NCI-H510A (cell line): ENCODE measurements at regions not wholly inside any gene's neighbourhood (a gene's known extent, or its start where the extent isn't known, plus 50 kb on each side); places are given as distances from the start of the nearest gene placed in this dataset.

Experiments
- DNase-seq: peaks from one replicate; lab custom pipeline; 2025; lab: John Stamatoyannopoulos, UW

DNA sequence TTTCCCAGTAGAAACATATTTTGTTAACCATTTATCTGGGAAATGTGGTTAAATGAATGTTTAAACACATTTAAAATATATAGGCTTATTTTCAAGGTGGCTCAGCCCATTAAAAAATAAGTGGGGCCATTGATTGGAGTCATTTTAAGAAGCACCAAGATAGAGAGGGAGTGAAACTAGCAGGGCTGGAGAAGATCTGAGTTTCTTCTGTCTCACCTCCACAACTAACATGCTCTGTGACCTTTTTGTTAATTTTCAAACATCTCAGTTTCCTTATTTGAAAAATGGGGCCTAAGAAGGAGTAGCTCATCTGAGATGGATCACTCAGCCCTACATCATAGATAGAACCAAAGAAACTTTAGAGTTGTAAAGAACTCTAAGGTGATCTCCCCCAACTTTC is 254.8 kb downstream of the KCNS3 start:
- no peak for DNase-seq

DNA sequence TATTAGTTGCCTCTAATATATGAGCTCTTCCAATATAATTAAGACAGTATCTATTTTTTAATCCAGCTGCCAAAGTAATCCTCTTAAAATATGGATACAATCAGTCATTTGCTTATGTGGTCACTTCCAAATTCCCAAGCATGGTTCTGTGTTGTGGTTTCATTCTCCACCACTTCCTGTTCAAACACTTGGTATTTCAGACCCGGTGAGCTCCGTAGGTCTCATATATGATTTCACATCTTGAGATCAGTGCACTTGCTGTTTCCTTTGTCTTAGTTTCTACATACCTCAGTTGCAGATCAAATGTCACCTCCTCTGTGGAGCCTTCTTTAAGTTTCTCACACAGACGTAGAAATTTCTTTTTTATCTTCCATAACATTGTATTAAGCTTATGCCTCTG is 254.2 kb downstream of the KCNS3 start:
- no peak for DNase-seq

DNA sequence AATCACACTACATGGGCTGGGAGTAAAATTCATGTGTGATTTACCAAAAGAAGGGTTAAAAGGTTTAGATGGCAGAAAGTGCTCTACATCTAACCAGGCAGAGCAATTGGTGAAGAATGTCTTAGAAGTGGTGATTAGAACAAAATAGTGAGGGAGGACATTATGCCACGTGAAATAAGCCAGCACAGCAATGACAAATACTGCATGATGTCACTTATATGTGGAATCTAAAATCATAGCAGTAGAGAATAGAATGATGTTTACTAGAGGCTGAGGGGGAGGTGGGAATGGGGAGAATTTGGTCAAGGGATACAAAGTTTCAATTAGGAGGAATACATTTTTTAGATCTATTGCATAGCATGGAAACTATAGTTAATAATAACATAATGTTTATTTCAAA is 253.3 kb downstream of the KCNS3 start:
- no peak for DNase-seq

DNA sequence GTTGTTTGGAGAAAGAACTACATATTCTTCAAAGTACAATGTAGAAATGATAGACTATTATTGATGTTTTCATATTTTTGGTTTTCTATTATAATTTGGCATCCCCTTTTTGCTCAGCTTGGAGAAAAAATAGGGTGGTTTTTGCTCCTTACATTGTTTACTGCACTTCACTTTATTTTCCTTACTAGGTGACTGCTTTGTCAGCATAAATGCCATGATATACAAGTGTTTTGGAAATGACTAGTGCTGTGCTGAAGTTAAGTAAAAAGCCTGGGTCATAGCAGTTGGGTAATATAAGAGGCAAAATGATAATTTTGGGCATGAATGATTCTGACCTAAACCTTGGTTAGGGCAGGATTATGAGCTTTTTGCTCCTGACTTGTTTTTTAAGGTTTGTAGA is 250.9 kb downstream of the KCNS3 start:
- DNase-seq = no peak

DNA sequence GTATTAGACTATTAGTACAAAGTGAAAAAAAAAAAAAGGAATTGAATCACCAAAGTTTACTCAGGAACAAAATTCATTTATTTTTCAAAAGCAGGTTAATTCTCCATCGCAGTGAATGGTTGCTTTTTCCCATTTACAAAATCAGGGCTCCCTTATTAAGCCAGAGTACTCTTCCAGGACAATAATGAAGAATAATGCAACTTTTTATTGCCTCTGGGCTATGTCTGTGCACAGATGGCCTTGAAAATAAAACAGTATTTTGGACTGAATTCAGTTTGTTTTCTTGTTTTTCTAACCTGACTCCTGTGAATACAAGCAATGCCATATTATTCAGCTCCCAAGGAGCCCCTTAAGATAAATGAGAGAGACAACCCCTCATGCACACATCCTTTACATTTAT is 246.8 kb downstream of the KCNS3 start:
- DNase-seq = no peak

DNA sequence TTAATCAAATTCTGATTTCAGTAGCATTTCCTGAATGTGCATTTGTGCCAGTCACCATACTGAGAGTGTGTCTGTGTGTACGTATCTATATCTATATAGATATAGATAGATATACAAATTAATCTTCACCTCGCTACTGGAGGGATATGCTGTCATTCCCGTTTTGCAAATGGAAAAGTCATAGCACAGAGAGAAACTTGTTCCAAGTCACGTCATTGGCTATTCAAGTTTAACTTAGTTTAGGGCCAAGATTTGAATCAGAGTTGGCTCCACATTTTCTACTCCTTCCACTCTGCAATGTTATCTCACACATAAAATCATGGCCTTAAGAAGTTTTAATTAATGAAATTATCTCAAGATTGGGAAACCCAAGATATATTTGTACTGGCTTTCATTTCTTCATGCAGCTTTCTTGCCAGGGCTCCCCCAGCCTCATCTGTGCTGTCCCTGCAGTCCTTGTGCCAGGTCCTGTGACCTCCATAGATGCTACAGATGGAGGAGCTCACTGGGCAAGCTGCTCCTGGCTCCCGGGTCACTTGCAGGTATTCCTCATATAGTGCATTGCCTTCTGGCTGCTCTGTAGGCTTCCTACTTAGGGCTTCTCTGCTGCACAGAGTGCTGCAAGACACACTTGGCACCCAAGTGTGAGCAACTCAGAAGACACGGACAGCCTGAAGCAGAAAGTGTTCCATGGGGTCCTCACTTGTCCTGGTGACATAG is 245.8 kb downstream of the KCNS3 start:
- no peak for DNase-seq

DNA sequence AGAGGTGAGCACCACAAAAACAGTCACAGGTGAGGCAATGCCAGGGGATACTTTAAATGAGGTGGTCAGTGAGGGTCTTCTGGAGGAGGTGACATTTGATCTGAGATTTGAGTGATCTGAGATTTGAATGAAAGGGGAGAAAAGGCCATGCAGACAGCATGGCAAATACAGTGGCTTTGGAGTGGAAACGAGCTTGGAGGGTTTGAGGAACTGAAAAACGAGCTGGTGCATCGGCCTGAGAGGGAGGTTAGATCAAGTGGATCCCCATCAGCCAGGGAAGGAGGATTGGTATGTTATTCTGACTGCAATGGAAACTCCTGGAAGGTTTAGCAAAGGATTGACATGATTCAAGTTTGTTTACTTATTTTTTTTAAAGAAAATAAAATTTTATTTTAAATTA is 245.1 kb downstream of the KCNS3 start:
- no peak for DNase-seq

DNA sequence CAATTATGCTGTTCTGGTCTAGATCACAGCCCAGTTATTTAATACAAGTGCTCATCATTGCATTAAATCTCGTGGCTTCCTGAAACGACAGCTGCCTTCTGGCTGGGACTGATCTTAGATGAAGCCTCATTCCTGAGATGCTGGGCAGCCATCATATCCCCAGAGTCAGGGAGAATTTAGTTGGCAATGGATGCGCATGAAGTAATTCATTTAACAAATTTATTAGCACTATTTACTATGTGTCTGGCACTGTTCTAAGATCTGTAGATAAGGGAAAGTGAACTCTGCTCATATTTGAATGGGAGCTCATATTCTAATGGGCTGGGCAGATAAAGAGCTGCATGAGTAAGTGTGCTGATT is 244.7 kb downstream of the KCNS3 start:
- DNase-seq = no peak

DNA sequence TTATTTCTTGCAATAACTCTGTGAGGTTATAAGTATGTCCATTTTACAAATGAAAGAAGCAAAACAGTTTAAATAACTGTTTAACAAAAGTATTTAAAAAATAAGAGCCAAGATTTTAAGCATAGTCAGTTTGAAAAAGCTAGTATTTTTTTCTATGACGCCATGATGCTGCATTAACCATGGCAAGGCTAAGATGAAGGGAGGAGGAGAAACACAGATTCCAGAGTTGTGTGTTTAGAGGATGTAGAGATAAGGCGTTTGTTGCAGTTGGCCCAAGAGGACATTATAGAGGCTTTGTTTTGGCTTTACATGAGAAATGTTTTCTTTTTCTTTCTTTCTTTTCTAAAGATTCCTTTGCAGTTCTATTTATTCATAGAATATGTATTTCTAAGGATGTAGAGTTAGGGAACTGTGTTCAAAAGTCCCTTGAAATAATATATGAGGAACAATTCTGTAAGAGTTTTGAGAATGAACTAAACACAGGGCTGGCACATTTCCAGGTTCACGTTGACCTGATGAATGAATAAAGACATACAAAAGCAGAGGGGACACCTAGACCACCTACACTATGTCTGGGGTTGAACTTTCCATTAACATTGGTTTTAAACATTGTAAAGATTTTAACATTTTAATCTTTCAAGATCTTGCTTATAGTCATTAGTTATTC is 244.2 kb downstream of the KCNS3 start:
- no peak for DNase-seq

DNA sequence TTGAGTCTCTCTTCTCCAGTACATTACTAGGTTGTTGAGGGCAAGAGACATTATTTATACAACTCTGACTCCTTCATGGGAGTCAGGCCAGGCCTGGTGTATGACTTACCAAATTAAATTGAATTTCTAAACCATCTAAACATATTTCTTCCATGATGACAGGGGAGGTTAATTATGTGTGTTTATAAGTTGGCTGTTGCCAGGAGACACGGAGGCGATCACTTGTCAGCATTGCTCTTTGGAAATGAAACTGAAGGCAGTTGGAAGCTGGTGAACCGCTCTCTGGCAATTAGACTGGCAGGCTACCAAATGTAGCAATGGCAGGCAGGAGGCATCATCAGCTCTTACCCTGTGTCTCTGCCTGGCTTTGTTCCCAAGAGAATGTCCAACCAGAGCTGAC is 241.4 kb downstream of the KCNS3 start:
- DNase-seq = no peak

DNA sequence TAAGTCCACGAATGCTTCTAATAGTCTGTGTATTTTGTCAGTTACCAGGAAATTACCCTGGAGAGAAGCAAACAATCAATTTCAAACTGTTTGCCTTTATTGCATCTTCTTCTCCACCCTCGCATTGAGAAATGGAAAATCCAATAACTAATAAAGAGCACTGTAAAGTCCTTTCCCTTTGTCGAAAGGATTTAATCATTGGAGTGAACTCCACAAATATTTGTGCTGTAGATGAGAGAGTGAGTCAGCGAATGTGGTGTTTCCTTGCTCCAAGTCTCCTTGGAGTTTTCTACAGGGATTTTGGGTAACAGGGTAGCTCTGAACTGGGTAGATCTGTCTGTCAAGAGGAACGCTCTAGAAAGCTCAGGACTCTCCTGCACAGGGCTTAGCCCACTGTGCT is 240.2 kb downstream of the KCNS3 start:
- no peak for DNase-seq

DNA sequence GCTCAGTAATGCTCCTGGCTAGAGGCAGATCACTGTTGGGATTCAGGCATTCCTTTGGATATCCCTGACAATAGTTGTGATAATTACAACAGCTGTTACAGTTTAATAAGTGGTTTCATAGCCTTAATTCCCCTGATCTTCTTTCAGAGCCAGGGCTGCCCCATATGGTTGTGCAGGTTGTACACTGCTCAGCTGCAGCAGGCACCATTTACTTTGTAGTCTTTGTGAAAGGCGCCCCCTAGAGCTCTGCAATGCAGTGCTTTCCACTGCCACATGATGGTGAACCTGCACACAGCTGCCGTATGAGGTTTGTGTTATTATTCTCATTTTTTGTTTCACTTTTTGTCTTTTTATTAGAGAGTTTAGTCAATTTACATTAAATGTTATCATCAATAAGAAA is 239.1 kb downstream of the KCNS3 start:
- no peak for DNase-seq

DNA sequence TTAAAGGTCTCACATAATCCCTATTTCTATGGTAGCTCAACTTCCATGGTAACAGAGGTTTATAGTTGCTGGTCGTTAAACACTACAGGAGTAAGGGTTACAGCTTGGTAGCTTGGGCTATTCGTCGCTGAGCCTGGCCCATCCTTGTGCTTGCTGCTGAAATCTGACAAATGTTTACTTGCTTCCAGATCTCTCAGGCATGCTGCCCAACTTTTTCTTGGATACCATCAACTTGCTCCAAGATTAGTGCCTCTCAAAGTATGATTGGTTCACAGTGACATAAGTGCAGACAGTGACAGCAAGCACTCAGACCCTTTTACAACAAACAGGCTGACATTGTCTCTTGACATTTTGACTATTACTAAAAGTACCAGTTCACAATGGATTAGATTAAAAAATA is 231.8 kb downstream of the KCNS3 start:
- DNase-seq = no peak

DNA sequence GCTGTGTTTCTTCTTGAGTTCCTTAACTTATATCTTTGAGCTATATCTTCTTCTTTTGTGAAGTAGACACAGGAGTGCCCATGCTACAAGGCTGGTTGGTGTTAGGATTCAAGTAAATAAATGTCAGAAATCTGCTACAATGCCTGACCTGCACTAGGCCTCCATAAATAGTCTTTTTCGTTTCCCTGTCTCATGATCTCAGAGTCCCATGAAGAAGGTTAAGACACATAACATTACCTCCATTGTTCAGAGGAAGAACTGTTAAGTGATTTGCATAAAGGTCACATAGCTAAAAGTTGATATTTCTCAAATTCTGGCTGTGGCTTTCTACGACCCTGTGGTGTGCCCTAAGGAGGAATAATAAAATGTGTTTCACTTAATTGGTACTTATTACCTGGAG is 228.4 kb downstream of the KCNS3 start:
- DNase-seq = no peak

DNA sequence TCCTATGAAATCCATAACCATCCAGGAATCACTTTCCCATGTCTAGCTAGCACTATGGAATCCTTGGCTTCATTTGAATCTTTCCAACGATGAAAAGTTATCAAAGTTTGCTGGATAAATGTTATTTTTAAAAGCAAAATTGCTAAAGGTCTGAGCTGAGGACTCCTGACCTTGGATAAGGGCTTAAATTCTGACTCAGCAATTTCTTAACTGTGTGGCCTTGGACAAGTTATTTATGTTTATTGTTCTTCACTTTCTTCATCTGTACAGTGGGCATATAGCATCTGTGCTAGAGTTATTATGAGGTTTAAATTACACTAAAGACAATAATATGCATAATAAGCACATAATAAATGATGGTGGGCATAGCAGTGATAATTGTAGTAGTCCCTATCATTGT is 227.5 kb downstream of the KCNS3 start:
- DNase-seq = no peak

DNA sequence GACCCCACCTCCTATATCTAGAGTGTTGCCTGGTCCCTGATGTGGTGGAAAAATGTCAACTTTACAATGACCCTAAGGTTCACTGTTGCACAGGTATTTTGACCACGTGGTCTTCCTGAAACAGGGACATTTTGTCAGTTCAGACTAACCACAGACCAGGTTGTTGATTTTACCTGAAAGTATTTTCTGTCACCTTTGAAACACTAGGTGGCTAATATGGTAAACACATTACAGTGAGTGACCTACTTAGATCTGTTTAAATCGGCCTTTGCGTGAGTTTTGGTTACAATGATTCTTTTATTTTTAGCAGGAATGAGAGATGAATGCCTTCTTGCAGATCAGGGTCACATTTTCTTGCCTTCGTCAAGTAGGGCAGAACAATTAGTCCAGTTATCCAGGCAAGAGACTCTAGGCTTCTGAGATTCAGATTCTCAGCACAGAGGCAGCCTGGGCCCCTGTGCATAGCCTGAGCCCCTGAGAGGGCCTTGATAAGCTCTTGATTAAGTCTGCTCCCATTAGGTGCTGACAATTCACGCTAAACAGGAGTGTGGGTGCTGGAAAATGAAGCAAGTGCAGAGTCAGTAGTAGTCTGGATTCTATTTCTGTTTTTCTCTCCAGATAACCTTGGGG is 226.2 kb downstream of the KCNS3 start:
- DNase-seq = no peak

DNA sequence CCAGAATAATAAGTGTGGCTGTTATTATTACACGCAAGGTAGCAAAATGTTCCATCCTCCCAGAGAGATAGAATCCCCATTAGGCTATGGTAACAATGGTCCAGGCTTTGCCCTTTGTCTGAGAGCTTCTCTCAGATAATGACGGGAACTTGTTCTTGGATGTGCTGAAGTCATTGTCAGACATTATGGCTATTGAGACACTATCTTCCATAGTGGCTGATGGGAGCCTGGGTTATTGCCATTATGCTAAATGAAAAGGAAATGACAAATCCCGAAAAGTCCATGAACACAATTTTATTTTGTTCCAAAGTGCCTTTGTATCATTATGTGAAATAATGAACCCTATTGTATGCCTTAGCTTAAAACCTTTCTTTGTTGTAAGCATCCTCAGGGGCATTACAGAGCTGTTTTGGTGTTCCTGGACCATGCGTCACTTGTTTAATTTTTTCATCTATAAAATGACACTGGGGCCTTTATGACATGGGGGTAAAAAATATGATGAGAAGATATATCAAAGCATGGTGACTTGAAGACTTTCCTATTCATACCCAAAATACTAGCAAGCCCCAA is 218.5 kb downstream of the KCNS3 start:
- no peak for DNase-seq

DNA sequence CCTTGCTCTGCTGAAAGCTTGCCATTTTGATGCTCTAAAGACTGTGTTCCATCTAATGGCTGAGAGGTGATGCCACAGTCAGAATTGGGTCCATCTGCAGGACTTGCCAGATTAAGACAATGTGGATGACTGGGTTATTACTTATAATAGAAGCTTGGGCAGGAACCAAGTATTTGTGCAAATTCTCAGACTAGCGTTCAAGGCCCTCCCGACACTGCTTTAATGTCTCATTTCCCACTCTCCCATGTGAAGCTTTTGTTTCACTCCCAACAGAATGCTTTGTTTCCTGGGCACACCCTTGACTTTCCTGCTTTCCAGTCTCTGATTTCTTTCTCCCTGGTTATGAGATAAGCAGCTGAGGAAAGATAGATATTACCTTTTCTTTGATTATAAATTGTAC is 215.8 kb downstream of the KCNS3 start:
- DNase-seq = no peak

DNA sequence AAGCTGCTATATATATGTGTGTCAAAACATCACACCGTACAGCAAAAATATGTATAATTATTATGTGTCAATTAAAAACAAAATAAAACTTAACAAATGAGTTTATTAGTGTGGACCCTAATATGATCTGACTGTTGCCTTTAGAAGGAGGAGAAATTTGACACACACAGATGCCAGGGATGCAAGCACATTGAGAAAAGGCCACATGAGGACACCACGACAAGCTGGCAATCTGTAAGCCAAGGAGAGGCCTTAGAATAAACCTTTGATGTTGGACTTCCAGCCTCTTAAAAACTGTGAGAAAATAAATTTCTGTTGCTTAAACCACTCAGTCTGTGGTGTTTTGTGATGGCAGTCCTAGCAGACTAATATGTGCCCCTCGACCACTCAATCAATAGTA is 214.7 kb downstream of the KCNS3 start:
- no peak for DNase-seq

DNA sequence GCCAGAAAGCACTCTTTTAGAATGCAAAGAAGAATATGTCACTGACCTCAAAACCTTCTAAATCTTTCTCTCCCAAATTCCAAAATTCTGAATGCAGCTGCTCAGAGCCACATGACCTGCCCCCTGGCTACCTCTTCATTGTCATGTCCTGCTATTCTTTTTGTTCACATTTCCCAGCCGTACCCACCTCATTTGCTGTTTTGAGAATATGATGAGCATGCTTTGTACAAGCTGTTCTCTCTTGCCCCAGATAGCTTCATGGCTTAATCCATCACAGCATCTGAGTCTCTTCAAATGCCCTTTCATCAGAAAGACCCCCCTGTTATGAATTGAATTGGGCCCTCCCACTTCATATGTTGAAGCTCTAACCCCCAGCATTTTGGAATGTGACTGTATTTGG is 214.3 kb downstream of the KCNS3 start:
- no peak for DNase-seq

DNA sequence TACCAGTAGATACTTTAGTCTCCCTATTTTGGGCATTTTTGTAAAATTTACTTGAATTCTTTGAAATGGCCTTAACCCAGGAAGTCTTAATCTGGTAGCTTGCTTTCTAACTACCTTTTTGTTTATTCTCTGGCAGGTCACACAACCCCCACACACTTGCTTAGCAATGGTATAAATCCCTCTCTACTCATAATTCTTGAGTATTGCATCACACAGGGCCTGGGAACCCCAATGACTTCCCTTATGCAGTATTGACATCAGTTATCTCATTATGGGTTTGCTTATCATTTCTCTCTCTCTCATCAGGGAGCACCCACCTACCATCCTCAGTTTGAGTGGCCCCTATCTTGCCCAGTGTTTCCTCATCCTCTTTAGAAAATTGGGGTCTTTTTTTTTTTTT is 207.1 kb downstream of the KCNS3 start:
- no peak for DNase-seq

DNA sequence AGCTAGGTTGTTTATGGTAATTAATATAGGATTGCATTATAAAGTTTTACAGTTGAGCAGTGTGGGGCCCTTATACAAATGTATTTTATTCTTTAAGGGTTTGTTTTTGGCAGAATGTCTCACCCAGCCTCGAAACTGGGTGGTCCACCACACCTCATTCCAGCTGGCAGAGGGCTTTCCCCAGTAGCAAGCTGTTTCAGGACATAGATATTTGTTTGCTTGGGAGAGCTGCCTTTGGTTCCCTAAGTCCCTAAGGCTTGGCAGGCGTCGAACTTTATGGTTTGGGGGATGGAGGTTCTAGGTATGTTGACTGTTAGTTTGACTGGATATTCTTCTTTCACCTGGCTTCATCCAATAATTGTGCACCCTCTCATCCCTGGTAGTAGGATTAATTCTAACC is 205.9 kb downstream of the KCNS3 start:
- DNase-seq = no peak

DNA sequence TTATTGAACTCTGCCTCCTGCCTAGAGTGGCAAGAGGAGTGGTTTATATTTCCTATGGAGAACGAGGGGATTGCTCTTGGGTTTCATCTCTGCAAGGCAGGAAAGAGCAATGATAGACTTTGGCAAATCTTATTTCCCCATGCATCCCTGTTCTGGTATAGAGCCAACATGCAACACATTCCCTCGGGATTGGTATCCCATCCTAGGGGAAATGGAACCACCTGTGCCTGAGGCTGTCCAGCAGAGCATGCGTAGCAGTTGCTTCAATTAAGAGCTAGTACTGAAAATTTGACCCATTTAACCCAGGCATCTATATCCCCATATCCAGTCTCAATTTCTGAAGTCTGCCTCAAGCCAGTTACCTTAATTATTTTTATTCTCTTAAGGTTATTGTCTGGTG is 205.3 kb downstream of the KCNS3 start:
- no peak for DNase-seq
